ENCODE measurements at regions not wholly inside any gene's neighbourhood (a gene's known extent, or its start where the extent isn't known, plus 50 kb on each side); places are given as distances from the start of the nearest gene placed in this dataset.

- peaks cover 31% of the 10 kb centered on the region for H3K27me3 Mint-ChIP-seq
- H3K4me1 Mint-ChIP-seq (ENCODE audit: low read depth), result no peaks in the 10 kb centered on the region
- no peak for DNase-seq (ENCODE audit: low spot score, unreplicated experiment)
- TF ChIP-seq CTCF (IDR thresholded peaks at IDR 0.05; ENCODE audit: unreplicated experiment), result no peak
- no peak overlapping the region for H3K4me3 Mint-ChIP-seq (ENCODE audit: low read depth)
- no peaks in the 10 kb centered on the region for H3K36me3 Mint-ChIP-seq (ENCODE audit: insufficient read depth)
- H3K9me3 Mint-ChIP-seq (ENCODE audit: low read depth), result no peaks in the 10 kb centered on the region
- H3K27ac Mint-ChIP-seq, result no peak overlapping the region
Observed at GRCh38 chr1:112341986-112342385, 54.0 kb upstream of the CTTNBP2NL start.

GRCh38 chr1:112342558-112342957, 53.5 kb upstream of the CTTNBP2NL start:
- DNase-seq (ENCODE audit: low spot score, unreplicated experiment), result no peak
- no peak overlapping the region for H3K4me3 Mint-ChIP-seq (ENCODE audit: low read depth)

GRCh38 chr1:112344754-112345423, 51.1 kb upstream of the CTTNBP2NL start:
- H3K4me3 Mint-ChIP-seq (ENCODE audit: low read depth), result no peak overlapping the region
- H3K36me3 Mint-ChIP-seq (ENCODE audit: insufficient read depth), result no peaks in the 10 kb centered on the region
- DNase-seq (ENCODE audit: low spot score, unreplicated experiment), result no peak
- TF ChIP-seq CTCF (IDR thresholded peaks at IDR 0.05; ENCODE audit: unreplicated experiment), result no peak
- H3K9me3 Mint-ChIP-seq (ENCODE audit: low read depth), result peaks cover 3% of the 10 kb centered on the region
- no peak overlapping the region for H3K27ac Mint-ChIP-seq
- H3K4me1 Mint-ChIP-seq (ENCODE audit: low read depth), result no peaks in the 10 kb centered on the region
- H3K27me3 Mint-ChIP-seq, result peaks cover 17% of the 10 kb centered on the region

More at GRCh38 chr1:112342558-112342957, 53.5 kb upstream of the CTTNBP2NL start:
- H3K9me3 Mint-ChIP-seq (ENCODE audit: low read depth), result no peaks in the 10 kb centered on the region
- no peaks in the 10 kb centered on the region for H3K4me1 Mint-ChIP-seq (ENCODE audit: low read depth)
- TF ChIP-seq CTCF (IDR thresholded peaks at IDR 0.05; ENCODE audit: unreplicated experiment), result no peak
- no peaks in the 10 kb centered on the region for H3K36me3 Mint-ChIP-seq (ENCODE audit: insufficient read depth)
- H3K27me3 Mint-ChIP-seq, result peaks cover 27% of the 10 kb centered on the region
- H3K27ac Mint-ChIP-seq, result no peak overlapping the region
